DMS153 treated with DMSO at 0.1 percent for 48 hours (cell line): ENCODE measurements at regions not wholly inside any gene's neighbourhood (a gene's known extent, or its start where the extent isn't known, plus 50 kb on each side); places are given as distances from the start of the nearest gene placed in this dataset.

Experiments used
- DNase-seq: peaks from one replicate; lab custom pipeline; 2025; ENCODE audit not compliant: unreplicated experiment; lab: John Stamatoyannopoulos, UW

DNA sequence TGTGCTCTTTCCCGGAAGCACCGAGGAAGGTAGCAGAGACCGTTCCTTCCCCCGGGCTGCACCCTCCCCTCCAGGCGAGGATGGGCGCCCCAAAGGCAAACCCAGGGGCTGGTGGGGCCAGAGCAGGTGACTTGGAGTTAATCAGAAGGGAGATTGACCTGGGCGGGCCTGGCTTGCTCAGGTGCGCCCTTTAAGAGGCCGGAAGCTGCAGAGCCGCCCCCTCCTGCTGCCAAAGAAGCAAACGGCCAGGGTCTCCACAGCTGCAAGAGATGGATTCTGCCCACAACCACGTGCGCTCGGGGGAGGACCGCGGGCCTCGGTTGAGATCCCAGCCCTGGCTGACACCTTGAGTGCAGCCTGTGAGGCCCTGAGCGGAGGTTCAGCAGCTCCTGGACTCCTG is 218.2 kb upstream of the NAALADL2 start:
- no peak for DNase-seq

- DNase-seq = no peak
Measured at GRCh38 chr3:174644287-174644686, 214.8 kb upstream of the NAALADL2 start.

DNA sequence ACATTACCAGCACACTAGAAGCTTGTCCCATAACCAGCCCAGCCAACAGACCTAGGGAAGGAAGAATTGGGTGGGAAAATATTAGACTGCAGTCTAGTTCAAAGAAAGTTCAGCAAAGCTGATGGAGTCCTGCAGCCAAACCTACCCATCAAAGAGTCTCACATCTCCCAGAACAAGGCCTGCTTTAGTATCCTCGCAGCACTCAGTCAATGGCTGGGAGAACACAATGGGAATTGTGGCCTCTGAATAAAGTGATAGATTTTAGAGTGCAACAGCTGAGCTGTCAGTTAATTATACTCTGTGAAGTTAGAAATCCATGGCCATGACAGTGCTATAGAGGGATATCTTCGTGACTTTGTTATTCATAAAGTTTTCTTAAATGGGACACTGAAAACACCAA is 207.2 kb upstream of the NAALADL2 start:
- DNase-seq = no peak

- no peak for DNase-seq
Measured at GRCh38 chr3:174659511-174659910, 199.6 kb upstream of the NAALADL2 start.

DNA sequence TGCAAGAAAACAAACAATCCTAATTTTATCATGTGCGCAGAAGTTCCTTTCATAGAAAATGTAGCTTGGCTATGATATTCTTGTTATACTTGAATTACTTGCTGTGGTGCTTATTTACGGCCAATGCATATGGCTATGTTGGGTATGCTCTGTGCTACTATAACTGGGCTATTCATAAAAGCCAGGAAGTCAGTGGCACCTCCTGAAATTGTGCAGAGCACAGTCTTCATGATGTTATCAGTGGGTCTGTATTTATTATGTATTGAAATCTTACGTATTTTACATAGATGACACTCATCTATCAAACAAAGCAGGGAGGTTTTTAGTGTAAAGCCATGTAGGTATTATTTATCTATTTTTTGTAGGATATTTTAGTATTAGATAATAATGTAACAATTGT is 196.5 kb upstream of the NAALADL2 start:
- DNase-seq = no peak

DNA sequence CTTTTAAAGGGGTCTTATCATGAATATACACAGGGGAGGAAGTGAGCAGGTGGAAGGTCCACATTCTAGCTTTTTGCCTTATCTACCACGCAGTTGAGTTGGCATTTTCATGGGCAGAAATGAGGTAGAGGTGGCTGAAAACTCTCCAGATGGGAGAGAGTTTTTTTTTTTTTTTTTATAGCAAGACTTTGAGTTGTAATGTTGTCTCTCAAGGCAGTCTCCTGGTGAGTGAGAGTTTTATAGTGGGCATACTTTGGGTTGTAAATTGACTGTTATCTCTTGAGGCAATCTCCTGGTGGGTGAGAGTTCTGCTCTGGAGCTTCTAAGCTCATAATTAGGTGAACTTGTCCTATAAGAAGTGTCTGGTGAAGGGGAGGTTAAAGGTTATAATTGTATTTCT is 191.7 kb upstream of the NAALADL2 start:
- no peak for DNase-seq

DNA sequence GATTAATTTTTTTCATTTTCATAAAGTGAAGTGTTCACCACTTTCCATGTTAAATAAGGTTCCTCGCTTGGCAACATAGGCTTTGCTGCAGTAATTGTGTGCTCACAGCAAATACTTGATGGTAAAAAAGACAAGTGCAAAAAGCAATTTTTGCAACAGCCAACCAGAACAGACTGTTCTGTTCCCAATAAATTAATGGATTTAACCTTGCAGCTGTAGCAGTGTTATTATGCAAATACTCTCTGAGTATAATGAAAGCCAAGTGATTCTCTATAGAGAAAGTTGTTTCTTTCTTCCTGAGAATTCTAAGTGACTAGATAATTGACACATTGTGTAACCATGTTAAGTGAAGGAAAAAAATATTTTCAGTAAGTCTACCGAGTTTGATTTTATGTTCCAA is 183.7 kb upstream of the NAALADL2 start:
- no peak for DNase-seq

- DNase-seq = no peak
Measured at GRCh38 chr3:174681784-174682183, 177.3 kb upstream of the NAALADL2 start.

- DNase-seq = no peak
Measured at GRCh38 chr3:174685796-174686195, 173.3 kb upstream of the NAALADL2 start.

- DNase-seq = no peak
Measured at GRCh38 chr3:174697310-174697709, 161.8 kb upstream of the NAALADL2 start.

GRCh38 chr3:174700736-174701135 is 158.4 kb upstream of the NAALADL2 start:
- DNase-seq = no peak

DNA sequence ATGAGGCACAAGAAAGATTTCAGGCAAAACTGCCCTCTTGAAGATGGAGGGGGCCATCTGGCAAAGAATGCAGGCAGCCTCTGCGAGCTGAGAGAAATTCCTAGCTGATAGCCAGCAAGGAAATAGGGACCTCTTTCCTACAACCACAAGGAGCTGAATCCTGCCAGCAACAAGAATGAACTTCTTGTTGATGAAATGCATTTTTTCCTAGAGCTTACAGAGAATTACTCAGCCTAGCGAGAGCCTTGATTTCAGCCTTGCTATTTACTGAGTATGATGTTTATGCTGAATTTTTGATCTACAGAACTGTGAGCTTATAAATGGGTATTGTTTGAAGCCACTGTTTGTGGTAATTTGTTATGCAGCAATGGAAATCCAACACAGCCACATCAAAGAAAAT is 148.5 kb upstream of the NAALADL2 start:
- no peak for DNase-seq

DNA sequence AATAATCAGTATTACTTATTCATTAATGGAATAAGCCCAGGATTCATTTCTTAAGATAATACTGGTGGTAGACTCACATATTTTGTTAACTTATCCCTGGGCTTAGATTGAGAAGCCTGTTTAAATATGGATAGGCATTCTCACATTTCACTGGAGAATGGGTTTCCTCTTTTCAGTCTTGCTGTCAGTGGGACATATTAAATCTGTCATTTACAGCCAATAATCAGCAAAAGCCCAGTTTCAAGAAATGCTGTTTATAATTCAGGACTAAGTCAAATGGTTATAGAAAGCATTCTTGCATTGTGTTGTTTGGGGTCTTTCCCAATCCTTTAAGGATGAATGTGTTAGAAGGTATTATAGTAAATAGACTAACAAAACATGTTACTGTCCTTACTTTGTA is 143.7 kb upstream of the NAALADL2 start:
- DNase-seq = no peak

DNA sequence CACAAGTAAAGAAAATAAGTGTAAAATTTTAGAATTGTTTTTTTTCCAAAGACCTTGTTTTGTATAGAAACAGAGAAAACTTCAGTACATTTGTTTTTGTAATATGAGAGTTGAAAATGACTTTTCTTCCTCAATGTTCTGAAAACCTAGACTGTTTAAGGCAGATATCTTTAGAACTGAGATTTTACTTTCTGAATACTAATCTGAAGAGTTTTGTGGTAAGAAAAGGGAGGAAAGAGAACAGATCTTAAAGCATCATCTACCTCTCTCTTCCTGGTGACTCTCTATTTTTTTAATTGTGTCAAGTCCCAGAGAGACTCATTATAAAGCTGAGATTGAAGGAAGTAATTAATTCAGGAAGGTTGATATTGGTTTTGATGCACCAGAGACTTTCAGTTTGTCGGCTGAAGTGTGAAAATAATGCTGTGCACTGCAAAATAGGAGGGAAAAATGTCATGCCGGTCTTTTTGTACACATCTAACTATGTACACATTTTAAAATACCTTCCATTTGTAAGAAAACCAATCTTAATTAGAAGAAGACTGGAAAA is 142.1 kb upstream of the NAALADL2 start:
- DNase-seq = no peak

GRCh38 chr3:174720717-174721116 is 138.4 kb upstream of the NAALADL2 start:
- no peak for DNase-seq

DNA sequence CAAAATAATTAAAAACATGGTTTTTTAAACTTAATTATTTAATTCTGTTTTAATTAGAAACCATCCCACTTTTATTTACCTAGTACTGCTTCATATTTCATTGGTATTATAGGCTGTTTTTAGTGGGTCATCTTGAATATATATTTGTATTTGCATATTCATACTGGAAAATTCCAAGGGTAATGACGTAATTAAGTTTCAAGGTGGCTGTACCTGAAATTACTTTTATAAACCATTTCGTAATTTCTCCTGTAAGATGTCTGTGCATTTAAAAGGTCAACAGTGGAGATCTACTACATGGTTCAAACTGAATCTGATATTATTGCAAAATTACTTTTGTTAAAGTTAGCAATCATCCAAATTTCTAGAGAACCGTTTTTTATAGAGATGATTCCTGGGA is 133.8 kb upstream of the NAALADL2 start:
- no peak for DNase-seq

- no peak for DNase-seq
Measured at GRCh38 chr3:174737966-174738365, 121.2 kb upstream of the NAALADL2 start.

GRCh38 chr3:174749143-174749542 is 110.0 kb upstream of the NAALADL2 start:
- DNase-seq = no peak

DNA sequence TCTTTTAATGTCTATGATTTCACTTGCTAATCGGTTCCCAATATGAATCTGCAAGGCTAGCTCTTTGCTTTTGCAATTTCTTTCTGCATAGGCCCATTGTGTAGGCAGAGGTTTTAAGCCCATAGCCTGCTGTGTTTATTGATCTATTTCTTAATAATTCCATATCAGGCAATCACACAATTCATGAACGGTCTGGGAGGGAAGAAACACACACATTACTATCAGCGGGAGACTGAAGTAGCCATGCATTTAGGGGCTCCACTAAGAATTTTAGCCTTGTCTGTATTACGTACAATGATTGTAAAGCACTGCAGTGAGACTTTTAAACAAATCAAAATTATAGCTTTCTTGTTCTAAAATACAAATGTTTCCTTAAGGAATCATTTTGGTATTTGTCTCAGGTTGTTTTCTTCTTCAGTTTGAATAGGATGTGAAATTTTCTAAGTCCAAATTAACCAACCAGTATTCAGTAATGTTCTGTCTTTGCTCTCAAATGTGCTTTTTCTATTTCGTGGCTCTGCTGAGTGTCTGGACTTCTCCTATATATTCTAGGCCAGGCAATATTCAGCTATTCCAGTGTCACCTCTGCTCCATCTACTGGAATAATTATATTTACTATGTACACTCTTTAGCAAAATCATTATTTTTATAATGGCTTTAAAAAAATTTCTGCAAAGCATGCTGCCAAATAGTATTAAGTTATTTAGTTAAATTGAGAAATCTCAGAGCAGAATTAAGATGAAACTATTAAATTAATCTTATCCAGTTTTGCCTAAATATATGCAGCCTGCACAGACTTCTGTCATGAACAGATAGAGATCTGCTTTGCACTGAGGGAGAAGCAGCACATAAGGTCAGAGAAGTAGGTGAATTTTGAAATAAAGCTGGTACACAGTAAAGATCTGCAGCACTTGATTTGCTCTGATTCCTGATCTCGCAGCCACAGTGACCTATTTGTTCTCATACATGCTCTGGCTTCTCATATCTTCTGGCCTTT is 103.0 kb upstream of the NAALADL2 start:
- no peak for DNase-seq

GRCh38 chr3:174758943-174759342 is 100.2 kb upstream of the NAALADL2 start:
- no peak for DNase-seq

- no peak for DNase-seq
Measured at GRCh38 chr3:174767406-174767805, 91.7 kb upstream of the NAALADL2 start.

DNA sequence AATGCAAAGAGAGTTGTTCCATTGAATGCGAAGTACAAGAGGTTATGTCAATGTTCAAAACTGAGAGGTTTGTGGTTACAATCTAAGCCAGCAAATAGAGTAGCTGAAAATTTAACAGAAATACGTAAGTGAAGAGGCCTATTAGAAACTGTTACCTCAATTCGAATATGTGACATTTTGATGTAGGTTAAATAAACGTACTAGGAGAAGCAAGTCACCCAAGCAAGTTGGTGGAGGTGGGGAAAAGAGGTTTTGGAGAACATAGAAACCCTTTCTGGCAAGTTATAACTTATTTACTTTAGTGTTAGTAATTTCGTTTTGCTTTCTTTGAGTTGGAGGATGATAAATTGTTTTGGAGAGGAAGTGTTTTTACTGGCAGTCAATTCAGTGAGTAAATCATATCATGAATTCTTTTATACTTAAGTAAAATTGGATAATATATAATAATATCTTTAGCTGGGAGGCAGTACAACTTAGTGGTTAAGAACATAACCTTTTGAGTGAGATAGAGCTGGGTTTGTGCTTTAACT is 91.2 kb upstream of the NAALADL2 start:
- no peak for DNase-seq
